Femur (tissue), 1 donor: ENCODE measurements at regions not wholly inside any gene's neighbourhood (a gene's known extent, or its start where the extent isn't known, plus 50 kb on each side); places are given as distances from the start of the nearest gene placed in this dataset.

Source experiments
- DNase-seq: peaks from one replicate; pipeline ENCODE4 v3.0.0-alpha.2; 2017

GRCh38 chr4:125704726-125705125 lies 390.0 kb downstream of the FAT4 start:
- DNase-seq, result no peak

GRCh38 chr4:125705681-125706080 lies 390.9 kb downstream of the FAT4 start:
- DNase-seq, result no peak

GRCh38 chr4:125707397-125707796 lies 392.6 kb downstream of the FAT4 start:
- DNase-seq, result no peak

GRCh38 chr4:125710766-125711165 lies 396.0 kb downstream of the FAT4 start:
- DNase-seq, result no peak

- DNase-seq, result no peak
These were observed 399.3 kb downstream of the FAT4 start for GRCh38 chr4:125714049-125714448.

GRCh38 chr4:125714845-125715244 lies 400.1 kb downstream of the FAT4 start:
- no peak for DNase-seq

- no peak for DNase-seq
These were observed 405.2 kb downstream of the FAT4 start for GRCh38 chr4:125719987-125720386.

- DNase-seq, result no peak
These were observed 407.3 kb downstream of the FAT4 start for GRCh38 chr4:125722009-125722408.

GRCh38 chr4:125725957-125726525 lies 411.3 kb downstream of the FAT4 start:
- no peak for DNase-seq

- DNase-seq, result no peak
These were observed 413.2 kb downstream of the FAT4 start for GRCh38 chr4:125727931-125728330.

GRCh38 chr4:125728568-125728967 lies 413.8 kb downstream of the FAT4 start:
- DNase-seq, result no peak

GRCh38 chr4:125729171-125729570 lies 414.4 kb downstream of the FAT4 start:
- DNase-seq, result no peak

- DNase-seq, result no peak
These were observed 417.9 kb downstream of the FAT4 start for GRCh38 chr4:125732632-125733031.

- no peak for DNase-seq
These were observed 419.7 kb downstream of the FAT4 start for GRCh38 chr4:125734504-125734903.

- DNase-seq, result peak; percentile 34
These were observed 420.3 kb downstream of the FAT4 start for GRCh38 chr4:125735102-125735501.

- no peak for DNase-seq
These were observed 421.3 kb downstream of the FAT4 start for GRCh38 chr4:125736057-125736456.

GRCh38 chr4:125739760-125740159 lies 425.0 kb downstream of the FAT4 start:
- no peak for DNase-seq

- DNase-seq, result no peak
These were observed 427.2 kb downstream of the FAT4 start for GRCh38 chr4:125741825-125742452.

- no peak for DNase-seq
These were observed 430.2 kb downstream of the FAT4 start for GRCh38 chr4:125744891-125745364.

- DNase-seq, result no peak
These were observed 434.6 kb downstream of the FAT4 start for GRCh38 chr4:125749354-125749753.

GRCh38 chr4:125750399-125750798 lies 435.6 kb downstream of the FAT4 start:
- DNase-seq, result no peak

- peak; percentile 32 for DNase-seq
These were observed 436.2 kb downstream of the FAT4 start for GRCh38 chr4:125750828-125751466.

- DNase-seq, result no peak
These were observed 443.7 kb downstream of the FAT4 start for GRCh38 chr4:125758438-125758837.

- DNase-seq, result peak; percentile 60
These were observed 445.6 kb downstream of the FAT4 start for GRCh38 chr4:125760201-125760819.
